Suppressor macrophage treated with lipopolysaccharide for 1 hour (primary cell): ENCODE measurements at regions not wholly inside any gene's neighbourhood (a gene's known extent, or its start where the extent isn't known, plus 50 kb on each side); places are given as distances from the start of the nearest gene placed in this dataset.
"Not testable (repeated sequence)": the region's sequence is repeated elsewhere in the genome, so short reads cannot be mapped to it uniquely, and the experiment has no call there.

Experiments used
- DNase-seq, 3 donors: peaks; one replicate each; pipeline ENCODE4 v3.0.0-alpha.2; 2020 to 2022

- no peak for DNase-seq
Observed at GRCh38 chr10:45514291-45515270, 140.6 kb downstream of the ALOX5 start.

GRCh38 chr10:45513551-45513950 is 139.5 kb downstream of the ALOX5 start:
- DNase-seq = no peak

GRCh38 chr10:45511926-45512325 is 137.9 kb downstream of the ALOX5 start:
- not testable (repeated sequence) for DNase-seq

GRCh38 chr10:45509491-45509890 is 135.5 kb downstream of the ALOX5 start:
- no peak for DNase-seq

- DNase-seq = no peak
Observed at GRCh38 chr10:45505311-45505710, 131.3 kb downstream of the ALOX5 start.

GRCh38 chr10:45502458-45502857 is 128.4 kb downstream of the ALOX5 start:
- peak in 1 of 3 donors; percentile 2 for DNase-seq

- DNase-seq = no peak
Observed at GRCh38 chr10:45501791-45502190, 127.8 kb downstream of the ALOX5 start.

GRCh38 chr10:45500798-45501197 is 126.8 kb downstream of the ALOX5 start:
- DNase-seq = no peak

- no peak for DNase-seq
Observed at GRCh38 chr10:45500304-45500703, 126.3 kb downstream of the ALOX5 start.

GRCh38 chr10:45495438-45496152 is 121.6 kb downstream of the ALOX5 start:
- peak in 1 of 3 donors; percentile 39 for DNase-seq
